Breast epithelium (tissue), 3 donors: ENCODE measurements at regions not wholly inside any gene's neighbourhood (a gene's known extent, or its start where the extent isn't known, plus 50 kb on each side); places are given as distances from the start of the nearest gene placed in this dataset.

ENCODE experiments used
- CTCF ChIP-seq, 3 donors: fragments of 450-650 bp; IDR thresholded peaks; one replicate each; pipeline ENCODE4 v1.5.1; 2016 to 2017; ENCODE audit warnings: antibody characterized with exemption in 3 of 3, mild to moderate bottlenecking in 3 of 3, moderate library complexity in 3 of 3
- POLR2AphosphoS5 ChIP-seq, 3 donors: sonication (generic); formaldehyde crosslinking; IDR thresholded peaks; one replicate each; pipeline ENCODE4 v1.6.1; 2017; ENCODE audit warnings: antibody characterized with exemption in 3 of 3

GRCh38 chr14:82410064-82410463 lies 876.4 kb upstream of the SEL1L start:
- TF ChIP-seq CTCF (IDR thresholded peaks at IDR 0.05) (no peak), POLR2AphosphoS5 (IDR thresholded peaks at IDR 0.05) (no peak)
